Liver (tissue), 1 donor: ENCODE measurements at regions not wholly inside any gene's neighbourhood (a gene's known extent, or its start where the extent isn't known, plus 50 kb on each side); places are given as distances from the start of the nearest gene placed in this dataset. TPM values are rescaled to one million over a fixed set of nuclear protein-coding genes. Genes with fewer than 3 reads are reported as not detected.

Source experiments
- small RNA-seq: library from RNA; depleted of rRNA; stranded (forward); fragments of <200 nt; gene quantifications from one replicate; pipeline ENCODE3, GENCODE V24; 2014

Small RNAs in the stretch of these regions (small RNA-seq; reads per million reads assigned to genes)
- gene MIR1202: not detected
- gene RNU7-152P: not detected
- gene SNORD28B: 0.15 reads per million
